BJ (cell line): ENCODE measurements at regions not wholly inside any gene's neighbourhood (a gene's known extent, or its start where the extent isn't known, plus 50 kb on each side); places are given as distances from the start of the nearest gene placed in this dataset.

Experiments
- CTCF ChIA-PET: fragments of 350-600 bp; formaldehyde crosslinking; extraction: SDS; loops from one replicate; lab custom pipeline; 2021; ENCODE audit warnings: antibody characterized with exemption, inconsistent platforms; lab: Yijun Ruan, JAX
- POLR2A ChIA-PET: fragments of 300-600 bp; sonication (Branson Sonifier 250); formaldehyde crosslinking; extraction: SDS; loops from one replicate; lab custom pipeline; 2021; ENCODE audit warnings: antibody characterized with exemption; lab: Charles Lee
- DNase-seq: peaks from one replicate; pipeline ENCODE4 v3.0.0-alpha.2; 2011; ENCODE audit warnings: low read depth
- H3K27me3 ChIP-seq: 2 replicates; pipeline ENCODE4 v1.6.0; 2011; ENCODE audit warnings: low read length; ENCODE audit not compliant: control insufficient read depth, insufficient read depth
- H3K36me3 ChIP-seq: 2 replicates; pipeline ENCODE4 v1.5.1; 2011; ENCODE audit warnings: low read length; ENCODE audit not compliant: control insufficient read depth, insufficient read depth
- H3K4me3 ChIP-seq: 2 replicates; pipeline ENCODE4 v1.5.1; 2011; ENCODE audit warnings: low read depth, mild to moderate bottlenecking, control low read depth, low read length
- TF ChIP-seq, protein P1 (sequence below): IDR thresholded peaks from 2 replicates; pipeline ENCODE4 v1.5.1; 2011; ENCODE audit warnings: low read depth, mild to moderate bottlenecking, control low read depth, inconsistent platforms, low read length, moderate library complexity; ENCODE audit not compliant: insufficient read depth

DNA sequence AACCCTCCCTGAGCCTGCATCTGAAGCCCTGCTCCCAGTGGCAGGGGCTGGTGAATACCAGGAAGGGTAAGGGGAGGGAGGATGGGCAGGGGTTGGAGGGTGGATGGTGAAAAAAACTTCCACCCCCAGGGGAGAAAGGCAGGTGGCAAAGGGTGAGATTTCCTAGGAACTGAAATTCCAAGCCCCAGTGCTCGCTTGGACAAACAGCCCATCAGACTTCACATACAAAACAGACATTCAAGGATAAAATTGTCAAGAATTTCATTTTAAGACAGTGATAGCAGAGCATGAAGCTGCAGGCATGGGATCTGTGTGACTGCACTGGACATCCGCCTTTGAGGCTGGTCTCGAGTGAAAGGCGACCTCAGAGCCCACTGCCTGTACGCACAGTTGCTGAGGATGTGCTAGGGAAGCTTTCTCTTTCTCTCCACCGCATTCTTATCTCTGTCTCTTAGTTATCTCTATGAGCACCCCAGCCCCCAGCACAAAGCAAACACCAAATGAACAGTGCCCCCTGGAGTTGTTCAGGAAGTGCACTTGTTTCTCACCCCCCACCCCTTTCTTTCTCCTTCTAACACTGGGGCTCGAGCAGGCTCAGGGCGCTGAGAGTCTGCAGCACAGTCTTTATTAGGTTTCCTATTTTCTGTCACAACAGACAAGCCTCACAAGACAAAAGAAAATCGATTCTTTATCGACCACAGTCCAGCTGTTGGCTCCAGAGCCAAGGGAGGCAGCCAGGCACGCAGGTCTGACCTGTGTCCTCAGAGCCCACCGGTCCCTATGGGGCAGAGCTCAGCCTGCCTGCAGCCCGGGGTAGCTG is 237.3 kb upstream of the NCAM1 start:
- TF ChIP-seq, protein P1, sequence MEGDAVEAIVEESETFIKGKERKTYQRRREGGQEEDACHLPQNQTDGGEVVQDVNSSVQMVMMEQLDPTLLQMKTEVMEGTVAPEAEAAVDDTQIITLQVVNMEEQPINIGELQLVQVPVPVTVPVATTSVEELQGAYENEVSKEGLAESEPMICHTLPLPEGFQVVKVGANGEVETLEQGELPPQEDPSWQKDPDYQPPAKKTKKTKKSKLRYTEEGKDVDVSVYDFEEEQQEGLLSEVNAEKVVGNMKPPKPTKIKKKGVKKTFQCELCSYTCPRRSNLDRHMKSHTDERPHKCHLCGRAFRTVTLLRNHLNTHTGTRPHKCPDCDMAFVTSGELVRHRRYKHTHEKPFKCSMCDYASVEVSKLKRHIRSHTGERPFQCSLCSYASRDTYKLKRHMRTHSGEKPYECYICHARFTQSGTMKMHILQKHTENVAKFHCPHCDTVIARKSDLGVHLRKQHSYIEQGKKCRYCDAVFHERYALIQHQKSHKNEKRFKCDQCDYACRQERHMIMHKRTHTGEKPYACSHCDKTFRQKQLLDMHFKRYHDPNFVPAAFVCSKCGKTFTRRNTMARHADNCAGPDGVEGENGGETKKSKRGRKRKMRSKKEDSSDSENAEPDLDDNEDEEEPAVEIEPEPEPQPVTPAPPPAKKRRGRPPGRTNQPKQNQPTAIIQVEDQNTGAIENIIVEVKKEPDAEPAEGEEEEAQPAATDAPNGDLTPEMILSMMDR, result no peak
- H3K27me3 ChIP-seq, result no peaks in the 10 kb centered on the region
- H3K36me3 ChIP-seq, result no peaks in the 10 kb centered on the region
- CTCF ChIA-PET, result no interaction called here
- DNase-seq, result no peak
- POLR2A ChIA-PET, result no interaction called here
- H3K4me3 ChIP-seq, result no peak overlapping the region

DNA sequence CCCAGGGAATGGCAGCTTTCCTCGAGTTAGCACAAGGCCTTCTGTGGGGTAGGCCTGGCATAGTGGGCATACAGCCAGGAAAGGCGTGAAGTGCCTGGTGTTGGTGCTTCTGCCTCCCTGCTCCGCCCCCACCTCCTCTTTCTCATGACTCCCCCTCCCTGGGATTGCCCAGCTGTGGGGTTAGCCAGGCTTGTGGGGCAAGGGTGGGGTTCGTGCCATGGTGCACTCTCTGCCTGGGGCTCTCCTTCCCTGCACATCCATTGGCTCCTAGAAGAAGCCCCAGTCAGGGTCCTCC is 236.8 kb upstream of the NCAM1 start:
- H3K36me3 ChIP-seq, result no peaks in the 10 kb centered on the region
- POLR2A ChIA-PET, result no interaction called here
- TF ChIP-seq, protein P1, result no peak
- no peak overlapping the region for H3K4me3 ChIP-seq
- DNase-seq, result no peak
- no peaks in the 10 kb centered on the region for H3K27me3 ChIP-seq
- CTCF ChIA-PET, result no interaction called here

DNA sequence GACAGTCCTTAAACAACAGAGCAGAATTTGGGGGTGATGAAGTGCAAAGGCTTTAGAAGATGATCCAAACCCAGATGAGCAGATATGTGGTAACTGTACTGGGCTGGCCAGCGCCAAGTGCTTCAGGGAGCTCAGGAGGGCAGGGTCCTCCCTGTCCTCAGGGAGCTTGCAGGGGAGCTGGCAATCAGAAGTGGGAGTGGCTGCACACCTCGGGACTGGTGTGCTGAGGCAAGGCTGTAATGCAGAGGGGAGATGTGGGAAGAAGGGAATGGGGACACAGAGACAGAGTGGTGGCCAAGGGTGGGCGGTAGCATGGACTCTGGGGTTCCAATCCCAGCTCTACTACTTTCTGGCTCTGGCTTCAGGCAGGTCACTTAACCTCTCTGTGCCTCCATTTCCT is 235.6 kb upstream of the NCAM1 start:
- Histone ChIP-seq H3K36me3 (no peaks in the 10 kb centered on the region), H3K27me3 (no peaks in the 10 kb centered on the region), H3K4me3 (no peak overlapping the region)
- no peak for DNase-seq
- ChIA-PET POLR2A (no interaction called here), CTCF (no interaction called here)
- TF ChIP-seq, protein P1, result no peak

DNA sequence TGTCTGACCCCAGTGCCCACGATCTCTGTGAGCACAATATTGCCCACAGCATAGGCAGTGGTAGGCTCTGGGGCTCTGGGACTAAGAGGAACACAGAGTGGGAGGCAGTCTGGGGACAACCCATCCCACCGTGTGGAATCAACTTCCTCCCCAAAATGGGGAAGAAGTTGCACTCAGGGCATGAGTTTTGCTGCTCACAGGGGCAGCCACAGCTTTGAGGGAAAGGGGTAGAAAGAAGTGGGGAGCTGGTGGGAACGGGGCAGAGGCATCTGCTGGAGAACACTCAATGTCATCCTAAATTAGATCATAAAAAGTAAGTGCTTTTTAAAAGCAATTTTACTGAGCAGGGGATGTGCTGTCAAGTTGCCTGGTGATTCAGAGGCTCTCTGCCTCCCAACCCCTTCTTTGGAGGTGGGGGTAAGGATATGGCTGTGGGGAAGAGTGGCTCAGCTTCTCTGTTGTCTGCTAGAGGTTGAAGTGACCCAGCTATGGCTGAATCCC is 233.8 kb upstream of the NCAM1 start:
- no peak for DNase-seq
- TF ChIP-seq, protein P1, result no peak
- CTCF ChIA-PET, result no interaction called here
- Histone ChIP-seq H3K4me3 (no peak overlapping the region), H3K27me3 (no peaks in the 10 kb centered on the region), H3K36me3 (no peaks in the 10 kb centered on the region)
- POLR2A ChIA-PET, result no interaction called here

DNA sequence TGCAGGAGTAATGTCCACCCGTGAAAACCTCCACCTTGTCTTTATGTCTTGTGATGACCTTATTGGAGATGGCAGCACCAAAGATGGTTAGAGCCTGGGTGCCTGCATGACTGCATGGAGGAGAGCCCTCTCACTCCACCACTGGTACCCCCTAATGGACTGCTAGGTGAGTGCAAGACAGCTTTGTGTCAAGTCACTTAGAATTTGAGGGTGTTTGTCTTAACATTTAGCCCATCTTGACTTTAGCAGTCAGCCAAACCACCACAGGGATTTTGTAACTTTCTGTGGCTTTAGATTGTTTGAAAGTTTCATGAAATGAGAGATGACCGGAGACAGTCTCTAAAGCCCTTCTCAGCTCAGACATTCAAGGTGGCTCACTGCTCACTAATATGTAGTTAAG is 232.9 kb upstream of the NCAM1 start:
- Histone ChIP-seq H3K4me3 (no peak overlapping the region), H3K27me3 (no peaks in the 10 kb centered on the region), H3K36me3 (no peaks in the 10 kb centered on the region)
- CTCF ChIA-PET, result no interaction called here
- POLR2A ChIA-PET, result no interaction called here
- TF ChIP-seq, protein P1, result no peak
- no peak for DNase-seq
